Stimulated activated CD4-positive, alpha-beta T cell treated with anti-CD3 and anti-CD28 coated beads, Interleukin-2, amount 100 ng/mL, for 48 hours (primary cell): ENCODE measurements at regions not wholly inside any gene's neighbourhood (a gene's known extent, or its start where the extent isn't known, plus 50 kb on each side); places are given as distances from the start of the nearest gene placed in this dataset.

Experiments
- DNase-seq, 2 donors: peaks; one replicate each; pipeline ENCODE4 v3.0.0-alpha.2; 2020

DNA sequence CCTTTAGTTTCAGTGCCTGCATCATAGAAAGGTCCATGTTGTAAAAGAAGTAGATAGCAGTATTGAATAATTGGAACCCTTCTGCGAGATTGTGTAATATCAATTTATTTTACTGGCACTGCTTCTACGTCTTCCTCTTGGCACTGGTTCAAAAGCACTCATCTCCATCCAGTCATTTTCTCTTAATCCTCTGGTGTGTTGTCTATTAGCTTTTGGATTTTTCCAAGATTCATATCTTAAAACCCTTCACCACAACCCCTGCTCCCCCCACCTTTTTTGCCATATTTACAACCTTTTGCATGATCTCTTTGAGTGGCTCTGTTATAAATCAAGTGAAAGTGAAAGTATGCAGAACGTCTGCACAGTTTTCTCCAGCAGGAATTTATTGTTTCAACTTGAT lies 76.6 kb upstream of the HSF2 start:
- DNase-seq = no peak

- DNase-seq = no peak
These were observed 76.1 kb upstream of the HSF2 start for GRCh38 chr6:122323361-122323760.

- no peak for DNase-seq
These were observed 69.1 kb upstream of the HSF2 start for GRCh38 chr6:122330315-122330714.

GRCh38 chr6:122337645-122338044 lies 61.8 kb upstream of the HSF2 start:
- DNase-seq = no peak

GRCh38 chr6:122339661-122340060 lies 59.8 kb upstream of the HSF2 start:
- DNase-seq = no peak

GRCh38 chr6:122347280-122347679 lies 52.2 kb upstream of the HSF2 start:
- DNase-seq = no peak

- no peak for DNase-seq
These were observed 51.7 kb upstream of the HSF2 start for GRCh38 chr6:122347751-122348150.
